ENCODE measurements at regions not wholly inside any gene's neighbourhood (a gene's known extent, or its start where the extent isn't known, plus 50 kb on each side); places are given as distances from the start of the nearest gene placed in this dataset.

DNA sequence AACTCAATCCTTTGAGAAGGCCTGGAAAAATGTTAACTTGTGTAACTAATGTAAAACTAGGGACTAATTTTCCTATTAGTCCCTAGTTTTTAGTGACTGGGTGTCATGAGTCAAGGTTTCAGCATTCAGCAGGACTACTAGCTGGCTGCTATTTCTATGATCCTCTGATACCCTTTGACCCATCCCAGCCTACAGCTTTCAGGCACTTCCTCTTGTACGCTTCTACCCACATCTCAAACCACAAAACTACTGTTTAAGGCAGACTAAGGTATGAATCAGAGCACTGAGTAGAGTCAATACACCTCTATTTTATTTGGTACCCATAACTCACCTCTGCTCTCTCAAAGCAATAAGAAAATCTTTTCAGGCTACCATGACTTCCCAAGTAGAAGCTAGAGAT lies 809.6 kb downstream of the PDHA2 start:
- no peak overlapping the region for H3K27ac ChIP-seq
- TF ChIP-seq, protein P1, sequence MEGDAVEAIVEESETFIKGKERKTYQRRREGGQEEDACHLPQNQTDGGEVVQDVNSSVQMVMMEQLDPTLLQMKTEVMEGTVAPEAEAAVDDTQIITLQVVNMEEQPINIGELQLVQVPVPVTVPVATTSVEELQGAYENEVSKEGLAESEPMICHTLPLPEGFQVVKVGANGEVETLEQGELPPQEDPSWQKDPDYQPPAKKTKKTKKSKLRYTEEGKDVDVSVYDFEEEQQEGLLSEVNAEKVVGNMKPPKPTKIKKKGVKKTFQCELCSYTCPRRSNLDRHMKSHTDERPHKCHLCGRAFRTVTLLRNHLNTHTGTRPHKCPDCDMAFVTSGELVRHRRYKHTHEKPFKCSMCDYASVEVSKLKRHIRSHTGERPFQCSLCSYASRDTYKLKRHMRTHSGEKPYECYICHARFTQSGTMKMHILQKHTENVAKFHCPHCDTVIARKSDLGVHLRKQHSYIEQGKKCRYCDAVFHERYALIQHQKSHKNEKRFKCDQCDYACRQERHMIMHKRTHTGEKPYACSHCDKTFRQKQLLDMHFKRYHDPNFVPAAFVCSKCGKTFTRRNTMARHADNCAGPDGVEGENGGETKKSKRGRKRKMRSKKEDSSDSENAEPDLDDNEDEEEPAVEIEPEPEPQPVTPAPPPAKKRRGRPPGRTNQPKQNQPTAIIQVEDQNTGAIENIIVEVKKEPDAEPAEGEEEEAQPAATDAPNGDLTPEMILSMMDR (conservative IDR thresholded peaks at IDR 0.05; ENCODE audit: low read depth): no peak
- POLR2A ChIA-PET (ENCODE audit: low non-redundant PET): no interaction called here
- DNase-seq (ENCODE audit: low spot score): peak; percentile 49
- CTCF ChIA-PET: no interaction called here

DNA sequence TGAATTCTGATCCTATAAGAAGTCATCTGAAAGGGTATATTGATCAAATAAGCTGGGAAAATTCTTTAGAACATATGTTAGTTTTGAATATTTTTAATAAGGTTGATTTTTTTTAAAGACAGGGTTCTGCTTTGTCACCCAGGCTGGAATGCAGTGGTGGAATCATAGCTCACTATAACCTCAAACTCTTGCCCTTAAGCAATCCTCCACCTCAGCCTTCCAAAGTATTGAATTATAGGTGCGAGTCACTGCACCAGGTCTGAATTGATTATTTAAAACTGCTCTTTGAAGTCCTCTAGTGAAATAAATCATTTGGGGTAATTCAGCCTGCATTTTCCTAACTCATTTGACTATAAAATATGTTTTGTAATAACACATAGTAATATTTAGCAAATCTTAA lies 812.3 kb downstream of the PDHA2 start:
- POLR2A ChIA-PET (ENCODE audit: low non-redundant PET): no interaction called here

DNA sequence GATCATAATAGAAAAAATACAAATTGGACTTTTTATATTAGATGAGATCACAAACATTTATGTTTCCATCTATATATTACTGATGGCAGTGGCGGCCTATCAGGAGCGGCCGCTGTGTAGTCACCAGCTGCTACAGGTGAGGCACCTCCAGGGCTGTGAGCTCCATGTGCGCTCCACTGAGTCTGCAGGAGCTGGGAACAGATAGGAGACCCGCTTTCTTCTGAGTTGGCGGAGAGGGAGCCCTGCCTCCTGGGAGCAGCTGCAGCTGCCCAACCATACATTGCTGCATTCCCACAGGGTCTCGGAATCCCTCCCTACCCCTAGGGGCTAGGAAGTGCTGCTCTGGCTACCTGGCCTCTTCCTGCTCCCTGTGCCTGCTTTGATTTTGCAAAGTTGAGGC lies 812.9 kb downstream of the PDHA2 start:
- ChIA-PET CTCF (no interaction called here), POLR2A (ENCODE audit: low non-redundant PET) (no interaction called here)

More for the DNA sequence above, 812.3 kb downstream of the PDHA2 start:
- CTCF ChIA-PET: no interaction called here
- H3K27ac ChIP-seq: no peak overlapping the region
- TF ChIP-seq, protein P1 (conservative IDR thresholded peaks at IDR 0.05; ENCODE audit: low read depth): no peak
- DNase-seq (ENCODE audit: low spot score): no peak

DNA sequence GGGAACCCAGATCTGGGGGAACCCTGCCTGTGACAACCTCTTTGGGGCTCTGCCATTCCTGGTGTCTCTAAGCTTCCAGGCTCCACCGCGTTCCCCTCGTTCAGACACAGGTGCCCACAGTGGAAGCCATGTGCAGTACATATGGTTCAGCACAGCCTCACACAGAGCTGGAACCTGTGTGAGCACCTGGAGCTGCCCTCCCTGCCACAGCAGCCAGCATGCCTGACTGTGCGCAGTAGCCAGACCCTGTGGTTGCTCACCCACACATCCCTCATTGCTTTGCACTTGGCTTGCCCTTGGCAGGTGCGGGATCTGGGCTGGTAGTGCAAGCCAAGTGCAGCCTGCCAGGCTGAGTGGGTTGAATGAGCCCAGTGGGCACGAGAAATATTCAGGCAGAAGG lies 814.2 kb downstream of the PDHA2 start:
- ChIA-PET CTCF (no interaction called here), POLR2A (ENCODE audit: low non-redundant PET) (no interaction called here)
- no peak for DNase-seq (ENCODE audit: low spot score)
- TF ChIP-seq, protein P1 (conservative IDR thresholded peaks at IDR 0.05; ENCODE audit: low read depth): no peak
- no peak overlapping the region for H3K27ac ChIP-seq

More for the DNA sequence above, 812.9 kb downstream of the PDHA2 start:
- H3K27ac ChIP-seq: no peak overlapping the region
- no peak for DNase-seq (ENCODE audit: low spot score)
- TF ChIP-seq, protein P1 (conservative IDR thresholded peaks at IDR 0.05; ENCODE audit: low read depth): no peak

DNA sequence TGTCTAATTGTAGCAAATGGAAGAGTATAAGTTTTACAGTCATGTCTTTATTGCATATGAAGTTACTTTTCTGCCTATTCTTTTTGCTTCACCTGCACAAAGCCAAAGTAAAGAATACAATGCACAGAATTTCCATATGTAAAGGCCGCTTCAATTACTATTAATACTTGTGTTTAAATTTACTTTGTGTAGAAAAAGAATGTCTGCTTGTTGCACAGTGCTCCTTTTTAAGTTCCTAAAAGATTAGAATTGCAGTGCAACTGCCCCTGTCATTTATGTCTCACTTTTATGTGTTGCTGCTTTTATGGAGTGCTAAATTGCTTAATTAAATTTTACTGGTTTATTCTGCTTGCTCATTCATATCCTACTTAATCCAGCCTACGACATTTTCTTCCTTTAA lies 830.5 kb downstream of the PDHA2 start:
- no peak overlapping the region for H3K27ac ChIP-seq
- CTCF ChIA-PET: no interaction called here
- POLR2A ChIA-PET (ENCODE audit: low non-redundant PET): no interaction called here
- DNase-seq (ENCODE audit: low spot score): no peak
- TF ChIP-seq, protein P1 (conservative IDR thresholded peaks at IDR 0.05; ENCODE audit: low read depth): no peak

DNA sequence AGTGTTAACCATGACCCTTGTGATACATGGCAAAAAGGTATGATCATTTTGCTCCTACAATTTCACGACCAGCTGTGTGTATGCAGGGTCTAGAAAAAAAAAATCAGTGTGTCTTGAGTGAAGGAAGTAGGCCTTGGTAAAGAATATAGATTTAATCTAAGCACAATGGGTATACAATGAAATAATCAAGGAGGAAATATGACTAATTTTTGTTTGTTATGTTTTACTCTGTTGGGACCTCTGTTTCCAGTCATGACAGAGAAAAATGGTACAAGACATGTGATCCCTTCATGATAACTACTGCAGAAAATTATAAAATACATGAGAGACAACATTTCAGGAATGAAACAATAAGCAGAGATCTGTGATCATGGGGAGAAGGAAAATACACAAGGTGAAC lies 835.5 kb downstream of the PDHA2 start:
- H3K27ac ChIP-seq: no peak overlapping the region
- DNase-seq (ENCODE audit: low spot score): no peak
- TF ChIP-seq, protein P1 (conservative IDR thresholded peaks at IDR 0.05; ENCODE audit: low read depth): no peak
- ChIA-PET POLR2A (ENCODE audit: low non-redundant PET) (no interaction called here), CTCF (no interaction called here)

DNA sequence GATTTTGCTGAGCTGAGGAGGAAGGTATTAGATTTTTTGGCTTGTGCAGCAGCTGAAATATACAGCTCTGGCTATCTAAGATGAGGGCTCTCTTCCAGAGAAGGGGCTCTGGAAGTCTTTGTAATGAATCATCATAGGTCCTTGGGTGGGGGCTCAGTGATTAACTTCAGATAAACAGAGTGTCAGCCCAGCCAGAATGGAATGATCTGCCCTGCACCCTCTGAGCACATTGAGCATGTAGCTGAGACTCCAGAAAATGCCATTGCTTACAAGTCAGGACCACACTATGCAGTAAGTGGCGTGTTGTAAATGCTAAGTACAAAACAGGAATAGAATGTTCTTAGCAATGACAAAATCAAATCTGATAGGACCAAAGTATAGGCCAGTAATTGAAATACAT lies 836.0 kb downstream of the PDHA2 start:
- TF ChIP-seq, protein P1 (conservative IDR thresholded peaks at IDR 0.05; ENCODE audit: low read depth): no peak
- no peak overlapping the region for H3K27ac ChIP-seq
- ChIA-PET CTCF (interaction anchor here (1.2 kb wide), 1 partner anchor 1171 kb away, joined by 3 read pairs; no protein-coding TSS in a partner anchor), POLR2A (ENCODE audit: low non-redundant PET) (no interaction called here)
- no peak for DNase-seq (ENCODE audit: low spot score)
